Choroid plexus epithelial cell (primary cell): ENCODE measurements at regions not wholly inside any gene's neighbourhood (a gene's known extent, or its start where the extent isn't known, plus 50 kb on each side); places are given as distances from the start of the nearest gene placed in this dataset.
"Not testable (repeated sequence)": the region's sequence is repeated elsewhere in the genome, so short reads cannot be mapped to it uniquely, and the experiment has no call there.

Experiments used
- DNase-seq: peaks from one replicate; pipeline ENCODE4 v3.0.0-alpha.2; 2010; ENCODE audit warnings: low read depth
- H3K4me3 ChIP-seq: 2 replicates; pipeline ENCODE4 v1.5.1; 2011; ENCODE audit warnings: low read depth, mild to moderate bottlenecking, control low read depth, low read length, moderate library complexity
- TF ChIP-seq, protein P1 (sequence below): conservative IDR thresholded peaks from 2 replicates; pipeline ENCODE4 v1.5.1; 2011; ENCODE audit warnings: low read depth, mild to moderate bottlenecking, control low read depth, inconsistent platforms, low read length, moderate library complexity

DNA sequence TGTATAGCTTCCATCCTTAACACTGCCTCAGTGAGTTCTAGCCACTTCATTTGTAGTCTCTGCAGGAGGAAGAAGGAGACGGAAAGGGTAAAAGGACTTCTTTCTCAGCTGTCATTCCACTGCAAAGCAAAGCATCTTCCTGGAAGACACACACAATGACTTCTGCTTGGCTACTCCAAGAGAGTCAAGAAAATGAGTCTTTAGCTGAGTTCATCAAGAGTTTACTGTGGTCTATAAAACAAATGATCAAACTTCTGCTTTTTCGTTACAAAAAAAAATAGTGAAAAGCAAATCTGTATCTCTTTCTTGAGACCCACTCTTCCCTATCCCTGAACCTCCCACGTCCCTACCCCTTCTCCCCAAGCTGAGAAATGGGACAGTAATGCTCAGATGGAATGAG lies 205.0 kb upstream of the AHR start:
- TF ChIP-seq, protein P1, sequence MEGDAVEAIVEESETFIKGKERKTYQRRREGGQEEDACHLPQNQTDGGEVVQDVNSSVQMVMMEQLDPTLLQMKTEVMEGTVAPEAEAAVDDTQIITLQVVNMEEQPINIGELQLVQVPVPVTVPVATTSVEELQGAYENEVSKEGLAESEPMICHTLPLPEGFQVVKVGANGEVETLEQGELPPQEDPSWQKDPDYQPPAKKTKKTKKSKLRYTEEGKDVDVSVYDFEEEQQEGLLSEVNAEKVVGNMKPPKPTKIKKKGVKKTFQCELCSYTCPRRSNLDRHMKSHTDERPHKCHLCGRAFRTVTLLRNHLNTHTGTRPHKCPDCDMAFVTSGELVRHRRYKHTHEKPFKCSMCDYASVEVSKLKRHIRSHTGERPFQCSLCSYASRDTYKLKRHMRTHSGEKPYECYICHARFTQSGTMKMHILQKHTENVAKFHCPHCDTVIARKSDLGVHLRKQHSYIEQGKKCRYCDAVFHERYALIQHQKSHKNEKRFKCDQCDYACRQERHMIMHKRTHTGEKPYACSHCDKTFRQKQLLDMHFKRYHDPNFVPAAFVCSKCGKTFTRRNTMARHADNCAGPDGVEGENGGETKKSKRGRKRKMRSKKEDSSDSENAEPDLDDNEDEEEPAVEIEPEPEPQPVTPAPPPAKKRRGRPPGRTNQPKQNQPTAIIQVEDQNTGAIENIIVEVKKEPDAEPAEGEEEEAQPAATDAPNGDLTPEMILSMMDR: no peak

DNA sequence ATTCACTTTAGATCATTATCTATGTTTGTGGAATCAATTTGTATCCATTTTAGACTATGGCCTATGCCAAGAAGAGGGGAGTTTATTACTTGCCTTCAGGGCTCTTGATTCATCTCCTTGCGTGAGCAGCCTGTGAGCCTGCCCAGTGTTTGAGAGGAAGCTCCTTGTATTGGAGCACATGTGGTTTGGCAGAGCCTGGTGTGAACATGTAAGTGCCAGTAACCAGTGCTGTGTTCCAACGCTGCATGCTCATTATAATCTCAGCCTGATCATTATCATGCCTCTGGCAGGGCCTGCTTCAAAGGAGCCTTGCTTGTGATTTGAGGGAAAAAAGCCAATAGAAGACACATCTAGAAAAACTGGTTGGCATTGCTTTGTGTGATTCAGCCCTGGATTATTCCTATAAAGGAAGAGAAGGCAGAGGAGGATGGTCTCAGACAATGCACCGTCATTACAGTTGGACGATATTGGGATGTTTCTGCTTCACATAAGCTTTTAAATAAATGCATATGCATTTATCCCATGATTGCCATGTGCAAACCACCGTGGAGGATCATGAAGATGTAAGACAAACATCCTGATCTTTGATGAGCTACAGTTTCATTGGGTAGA lies 203.4 kb upstream of the AHR start:
- DNase-seq: no peak

More for the DNA sequence above, 205.0 kb upstream of the AHR start:
- no peak for DNase-seq
- no peak overlapping the region for H3K4me3 ChIP-seq

DNA sequence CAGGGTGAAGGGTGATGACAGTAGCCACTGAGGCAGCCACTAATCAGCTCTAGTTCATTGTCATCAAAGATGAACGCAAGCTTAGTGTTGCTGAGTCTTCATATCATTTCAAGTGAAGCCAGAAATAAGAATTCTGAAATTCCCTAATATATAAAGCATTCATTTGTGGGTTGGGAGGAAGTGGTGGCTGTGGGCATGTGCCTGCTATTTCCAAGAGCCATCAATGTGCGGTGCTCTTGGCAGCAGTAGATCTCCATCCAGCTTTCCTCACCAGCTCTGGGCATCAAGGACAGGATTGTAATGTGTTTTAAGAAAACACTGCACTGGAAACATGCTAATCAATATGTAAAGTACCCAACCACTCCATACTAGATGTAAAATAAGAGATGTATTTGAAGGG lies 202.5 kb upstream of the AHR start:
- no peak overlapping the region for H3K4me3 ChIP-seq
- DNase-seq: no peak

More for the DNA sequence above, 203.4 kb upstream of the AHR start:
- no peak overlapping the region for H3K4me3 ChIP-seq
- TF ChIP-seq, protein P1: no peak

DNA sequence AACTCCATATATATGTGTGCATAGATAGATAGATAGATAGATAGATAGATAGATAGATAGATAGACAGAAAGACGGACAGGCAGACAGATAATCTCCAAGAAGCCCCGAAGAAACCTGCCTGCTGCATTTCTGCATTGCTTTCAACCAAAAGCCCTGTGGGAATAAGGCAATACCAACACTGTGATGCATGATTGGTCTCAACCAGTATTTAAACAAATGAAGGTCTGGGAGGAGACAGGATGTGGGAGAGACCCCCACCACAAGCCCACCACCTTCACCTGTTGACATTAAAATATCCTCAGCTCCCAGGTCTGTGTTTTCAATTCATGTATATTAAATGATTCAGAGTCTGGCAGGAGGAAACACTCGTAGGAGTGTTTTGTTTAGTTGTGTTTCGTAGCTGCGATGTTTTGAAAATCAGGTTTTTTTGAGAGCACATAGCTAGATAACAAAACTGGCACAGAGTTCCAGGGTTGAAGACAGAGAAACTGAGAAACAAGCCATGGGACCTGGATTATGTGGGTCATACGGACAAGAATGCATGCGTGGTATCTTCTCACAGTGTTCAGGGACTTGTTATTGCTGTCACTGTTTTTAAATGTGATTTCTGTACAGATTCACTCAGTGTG lies 200.7 kb upstream of the AHR start:
- TF ChIP-seq, protein P1: no peak
- no peak overlapping the region for H3K4me3 ChIP-seq
- peak; percentile 53 for DNase-seq

More for the DNA sequence above, 202.5 kb upstream of the AHR start:
- TF ChIP-seq, protein P1: no peak

DNA sequence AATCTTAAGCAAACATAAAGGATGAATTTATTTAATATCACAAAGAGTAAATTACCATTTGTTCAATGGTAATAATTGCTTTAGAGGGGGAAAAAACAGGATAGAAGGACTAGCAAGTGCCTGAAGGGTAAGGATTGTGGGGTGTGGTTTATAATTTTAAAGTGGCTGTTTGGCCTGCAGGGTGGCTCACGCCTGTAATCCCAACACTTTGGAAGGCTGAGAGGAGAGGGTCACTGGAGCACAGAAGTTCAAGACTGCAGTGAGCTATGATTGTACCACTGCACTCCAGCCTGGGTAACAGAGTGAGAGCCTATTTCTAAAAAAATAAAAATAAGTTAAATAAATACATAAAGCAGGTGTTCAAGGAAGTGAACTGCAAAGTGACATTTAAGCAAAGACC lies 199.9 kb upstream of the AHR start:
- TF ChIP-seq, protein P1: no peak
- no peak for DNase-seq
- no peak overlapping the region for H3K4me3 ChIP-seq

DNA sequence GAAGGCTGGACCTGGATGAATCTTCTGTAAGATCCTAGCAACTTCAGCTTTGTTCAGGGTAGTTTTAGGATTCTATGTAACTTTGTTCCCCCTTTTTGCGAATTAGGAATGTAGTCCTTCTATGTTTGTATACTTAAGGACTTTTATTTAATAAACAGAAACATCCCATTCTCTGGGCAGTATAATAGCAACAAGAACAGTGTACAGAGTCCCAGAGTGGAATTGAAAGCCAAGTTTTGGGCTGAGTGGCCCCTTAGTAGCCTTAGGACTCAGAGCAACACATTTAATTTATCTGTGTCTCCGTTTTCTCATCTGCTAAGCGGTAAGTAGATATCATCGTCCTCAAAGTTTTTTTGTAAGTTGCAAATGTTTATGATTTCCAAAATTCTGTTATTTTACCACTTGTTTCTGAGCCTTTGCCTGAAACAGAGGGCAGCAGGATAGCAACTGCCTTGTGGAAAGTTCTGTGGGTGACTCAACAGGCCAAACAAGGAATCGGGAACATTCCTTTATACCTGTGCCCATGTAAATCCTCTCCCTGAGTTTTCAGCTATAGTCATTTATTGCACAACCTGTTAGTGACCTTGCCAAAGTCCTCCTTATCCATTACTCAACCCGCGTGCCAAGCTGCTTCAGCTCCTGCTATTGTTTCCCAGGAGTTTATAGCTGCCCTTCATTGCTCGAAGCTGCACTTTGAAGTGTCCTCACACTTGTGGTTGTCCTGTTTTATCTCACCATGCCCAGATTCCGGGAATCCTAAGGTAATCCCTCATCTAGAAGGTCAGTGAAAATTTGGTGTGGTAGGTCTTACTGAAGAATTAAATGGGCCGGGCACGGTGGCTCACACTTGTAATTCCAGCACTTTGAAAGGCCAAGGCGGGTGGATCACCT lies 199.1 kb upstream of the AHR start:
- DNase-seq: peak; percentile 42
- TF ChIP-seq, protein P1: no peak
- no peak overlapping the region for H3K4me3 ChIP-seq

DNA sequence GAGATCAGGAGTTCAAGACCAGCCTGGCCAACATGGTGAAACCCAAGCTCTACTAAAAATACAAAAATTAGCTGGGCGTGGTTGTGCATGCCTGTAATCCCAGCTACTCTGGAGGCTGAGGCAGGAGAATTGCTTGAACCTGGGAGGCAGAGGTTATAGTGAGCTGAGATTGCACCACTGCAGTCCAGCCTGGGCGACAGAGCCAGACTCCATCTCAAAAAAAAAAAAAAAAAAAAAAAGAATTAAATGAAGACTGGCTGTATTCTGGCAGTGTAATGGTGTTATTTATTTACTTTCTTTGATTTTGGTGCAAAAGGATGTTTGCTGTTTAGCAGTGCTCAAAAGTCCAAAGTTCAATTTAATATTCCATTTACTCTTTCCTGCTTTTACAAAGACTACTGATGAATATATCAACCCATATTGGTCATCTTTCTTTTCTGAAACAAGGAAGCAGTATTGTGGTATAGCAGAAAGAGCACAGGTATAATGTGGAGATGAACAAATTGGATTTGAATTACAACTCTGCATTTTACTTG lies 198.4 kb upstream of the AHR start:
- not testable (repeated sequence) for H3K4me3 ChIP-seq, DNase-seq
